ENCODE measurements at regions not wholly inside any gene's neighbourhood (a gene's known extent, or its start where the extent isn't known, plus 50 kb on each side); places are given as distances from the start of the nearest gene placed in this dataset.

GRCh38 chr5:88550736-88551135, 282.1 kb upstream of the TMEM161B start:
- TF ChIP-seq CTCF (IDR thresholded peaks at IDR 0.05 in 2 of 3, conservative IDR thresholded peaks at IDR 0.05 in 1 of 3; ENCODE audit: control insufficient read depth in 2 of 3, extremely low read depth in 1 of 3, insufficient read depth in 1 of 3, low read depth in 3 of 3, low read length in 3 of 3), result no peak
- no peak for TF ChIP-seq E2F8 (IDR thresholded peaks at IDR 0.05; ENCODE audit: low read depth, partially characterized antibody)
- TF ChIP-seq ESRRA (IDR thresholded peaks at IDR 0.05; ENCODE audit: low read length), result no peak
- no peak for TF ChIP-seq EP300 (IDR thresholded peaks at IDR 0.05; ENCODE audit: borderline replicate concordance in 1 of 2, control insufficient read depth in 1 of 2, low read depth in 2 of 2, low read length in 2 of 2)
- no peak for TF ChIP-seq USF1 (IDR thresholded peaks at IDR 0.05; ENCODE audit: borderline replicate concordance, extremely low read length, insufficient read depth, low read depth, low read length)
- TF ChIP-seq EZH2 (IDR thresholded peaks at IDR 0.05; ENCODE audit: borderline replicate concordance, control insufficient read depth, low read depth, low read length), result no peak
- TF ChIP-seq MTA3 (IDR thresholded peaks at IDR 0.05; ENCODE audit: borderline replicate concordance, low read length), result no peak
- TF ChIP-seq, protein P1, sequence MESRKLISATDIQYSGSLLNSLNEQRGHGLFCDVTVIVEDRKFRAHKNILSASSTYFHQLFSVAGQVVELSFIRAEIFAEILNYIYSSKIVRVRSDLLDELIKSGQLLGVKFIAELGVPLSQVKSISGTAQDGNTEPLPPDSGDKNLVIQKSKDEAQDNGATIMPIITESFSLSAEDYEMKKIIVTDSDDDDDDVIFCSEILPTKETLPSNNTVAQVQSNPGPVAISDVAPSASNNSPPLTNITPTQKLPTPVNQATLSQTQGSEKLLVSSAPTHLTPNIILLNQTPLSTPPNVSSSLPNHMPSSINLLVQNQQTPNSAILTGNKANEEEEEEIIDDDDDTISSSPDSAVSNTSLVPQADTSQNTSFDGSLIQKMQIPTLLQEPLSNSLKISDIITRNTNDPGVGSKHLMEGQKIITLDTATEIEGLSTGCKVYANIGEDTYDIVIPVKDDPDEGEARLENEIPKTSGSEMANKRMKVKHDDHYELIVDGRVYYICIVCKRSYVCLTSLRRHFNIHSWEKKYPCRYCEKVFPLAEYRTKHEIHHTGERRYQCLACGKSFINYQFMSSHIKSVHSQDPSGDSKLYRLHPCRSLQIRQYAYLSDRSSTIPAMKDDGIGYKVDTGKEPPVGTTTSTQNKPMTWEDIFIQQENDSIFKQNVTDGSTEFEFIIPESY (IDR thresholded peaks at IDR 0.05), result no peak

Data from GM12878 (cell line).